Stimulated activated CD8-positive, alpha-beta memory T cell treated with anti-CD3 and anti-CD28 coated beads, Interleukin-4, amount 100 ng/mL, for 1 hour (primary cell): ENCODE measurements at regions not wholly inside any gene's neighbourhood (a gene's known extent, or its start where the extent isn't known, plus 50 kb on each side); places are given as distances from the start of the nearest gene placed in this dataset.
"Not testable (repeated sequence)": the region's sequence is repeated elsewhere in the genome, so short reads cannot be mapped to it uniquely, and the experiment has no call there.

Experiments used
- DNase-seq, 2 donors: peaks; one replicate each; pipeline ENCODE4 v3.0.0-alpha.2; 2020; ENCODE audit warnings: low read depth in 2 of 2, low spot score in 1 of 2

DNA sequence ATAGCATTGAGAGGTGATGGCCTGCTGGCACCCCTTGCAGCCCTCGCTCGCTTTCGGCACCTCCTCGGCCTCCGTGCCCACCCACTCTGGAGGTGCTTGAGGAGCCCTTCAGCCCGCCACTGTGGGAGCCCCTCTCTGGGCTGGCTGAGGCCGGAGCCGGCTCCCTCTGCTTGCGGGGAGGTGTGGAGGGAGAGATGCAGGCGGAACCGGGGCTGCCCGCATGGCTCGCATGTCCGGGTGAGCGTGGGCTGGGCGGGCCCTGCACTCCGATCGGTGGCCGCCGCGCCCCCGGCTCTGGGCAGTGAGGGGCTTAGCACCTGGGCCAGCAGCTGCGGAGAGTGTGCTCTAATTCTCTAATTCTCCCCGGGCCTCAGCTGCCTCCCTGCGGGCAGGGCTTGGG is 101.1 kb downstream of the KIF4B start:
- DNase-seq = no peak

GRCh38 chr5:155116456-155117251 is 103.1 kb downstream of the KIF4B start:
- DNase-seq = no peak

GRCh38 chr5:155125551-155126095 is 112.1 kb downstream of the KIF4B start:
- DNase-seq = no peak

- no peak for DNase-seq
These were observed 113.0 kb downstream of the KIF4B start for GRCh38 chr5:155126573-155126972.

DNA sequence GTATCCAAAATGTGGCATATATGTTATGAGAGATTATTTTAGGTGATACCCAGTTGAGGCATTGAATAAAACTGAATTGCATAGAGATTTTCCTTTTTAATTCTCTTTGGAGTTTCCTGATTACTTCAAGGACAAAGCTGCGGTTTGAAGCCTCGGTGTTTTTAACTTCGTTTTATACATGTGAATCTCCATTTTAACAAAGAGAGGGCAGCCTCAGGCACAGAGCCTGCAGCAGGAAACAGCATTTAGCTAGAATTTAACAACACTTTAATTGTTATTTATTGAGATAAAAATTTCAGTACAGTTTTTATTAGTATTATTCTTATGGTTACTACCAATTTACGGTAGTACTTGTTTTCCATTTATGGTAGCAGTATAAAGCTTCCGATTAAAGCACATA is 114.0 kb downstream of the KIF4B start:
- DNase-seq = no peak

DNA sequence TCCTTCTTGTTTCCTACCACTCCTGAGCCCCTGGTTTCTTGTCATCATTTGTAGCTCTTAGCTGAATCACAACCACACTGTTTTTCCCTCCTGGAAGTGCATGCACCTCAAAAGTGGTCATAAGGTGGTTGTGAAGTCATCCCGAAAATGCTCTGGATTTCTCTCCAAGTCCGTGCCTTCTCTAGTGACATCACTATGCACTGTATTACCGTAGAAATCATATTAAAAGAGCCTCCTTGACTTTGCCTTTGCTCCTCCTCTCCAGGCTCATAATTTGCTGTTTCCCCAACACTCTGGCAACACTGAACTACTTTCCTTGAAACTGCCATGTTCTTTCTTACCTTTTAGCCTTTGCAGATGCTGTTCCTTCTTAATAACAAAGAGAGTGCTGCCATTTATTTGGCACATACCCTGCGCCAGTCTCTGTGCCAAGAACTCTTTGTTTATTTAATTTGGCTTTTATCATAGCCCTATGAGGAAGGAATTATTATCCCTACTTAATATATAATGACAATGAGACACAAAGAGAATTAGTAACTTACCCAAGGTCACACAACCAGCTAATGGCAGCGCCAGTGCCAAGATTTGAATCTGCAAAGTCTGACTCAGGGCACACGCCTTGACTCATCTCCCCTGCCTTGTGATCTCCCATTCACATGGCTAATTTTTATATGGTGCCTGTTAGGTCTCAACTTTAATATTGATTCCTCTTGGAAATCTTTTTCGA is 115.4 kb downstream of the KIF4B start:
- no peak for DNase-seq

- no peak for DNase-seq
These were observed 115.9 kb downstream of the KIF4B start for GRCh38 chr5:155129513-155129880.

- DNase-seq = no peak
These were observed 120.6 kb downstream of the KIF4B start for GRCh38 chr5:155134130-155134529.

DNA sequence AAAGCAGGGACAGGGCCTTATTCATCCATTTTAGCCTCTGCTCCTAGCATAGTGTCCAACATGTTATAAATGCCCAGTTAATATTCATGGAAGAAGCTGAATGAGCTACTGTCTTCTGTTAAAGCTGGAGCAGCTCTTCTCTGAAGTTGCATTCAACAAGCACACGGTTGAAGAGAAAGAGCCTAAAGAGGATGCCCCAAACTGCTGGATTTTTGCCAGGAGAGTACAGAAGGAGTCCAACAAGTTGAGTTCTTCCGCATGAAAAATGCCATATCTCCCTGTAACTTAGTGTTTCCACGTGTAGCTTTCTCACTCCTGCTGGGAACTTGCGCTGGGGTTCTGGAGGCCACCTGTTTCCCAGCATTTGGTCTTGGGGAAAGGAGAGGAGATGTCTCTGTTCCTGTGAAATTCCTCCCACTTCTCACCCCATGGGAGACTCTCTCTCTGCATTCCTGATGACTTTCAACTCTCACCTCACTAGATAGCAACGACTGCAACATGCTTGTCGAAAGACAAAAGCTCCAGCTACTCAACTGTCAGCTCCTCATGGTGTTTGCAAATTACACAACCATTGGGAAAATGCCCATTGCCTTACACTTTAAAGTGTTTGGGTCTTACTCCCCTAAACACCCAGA is 122.8 kb downstream of the KIF4B start:
- no peak for DNase-seq

DNA sequence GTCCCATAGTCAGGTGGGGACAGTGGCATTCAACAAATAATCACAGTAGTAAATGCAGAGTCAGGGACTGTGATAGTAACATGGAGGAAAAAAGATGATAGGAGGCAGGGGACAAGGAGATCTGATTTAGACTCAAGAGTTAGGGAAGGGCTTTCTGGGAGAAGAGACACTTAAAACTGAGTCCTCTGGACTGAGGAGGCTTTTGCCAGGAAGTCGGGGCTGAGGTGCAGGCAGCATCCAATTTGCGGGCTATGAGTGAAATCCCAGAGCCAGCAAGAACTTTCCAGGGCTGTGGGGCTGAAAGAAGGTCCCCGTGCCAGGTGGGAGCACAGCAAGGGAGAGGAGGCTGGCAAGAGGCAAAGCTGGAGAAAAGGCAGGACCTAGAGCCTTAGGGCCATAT is 124.1 kb downstream of the KIF4B start:
- no peak for DNase-seq

DNA sequence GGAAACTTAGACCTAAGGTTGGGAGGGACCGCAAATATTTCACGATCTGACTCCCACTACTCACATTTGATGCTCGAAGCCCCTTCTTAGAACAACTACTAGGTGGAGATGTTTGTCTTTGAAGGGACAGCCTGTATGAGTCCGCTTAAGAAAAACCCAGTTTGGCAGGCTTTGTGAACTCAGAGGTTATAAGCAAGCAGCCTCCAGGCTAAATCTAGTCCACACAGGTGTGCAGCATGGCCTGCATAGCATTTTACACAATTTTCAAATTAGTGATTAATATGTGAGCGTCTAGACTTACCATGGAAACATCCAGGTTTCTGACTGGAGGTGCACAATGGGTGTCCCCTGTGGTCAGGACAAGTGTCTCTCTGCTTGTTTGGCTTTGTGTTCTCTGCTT is 127.1 kb downstream of the KIF4B start:
- DNase-seq = no peak

GRCh38 chr5:155144956-155145355 is 131.4 kb downstream of the KIF4B start:
- DNase-seq = no peak

DNA sequence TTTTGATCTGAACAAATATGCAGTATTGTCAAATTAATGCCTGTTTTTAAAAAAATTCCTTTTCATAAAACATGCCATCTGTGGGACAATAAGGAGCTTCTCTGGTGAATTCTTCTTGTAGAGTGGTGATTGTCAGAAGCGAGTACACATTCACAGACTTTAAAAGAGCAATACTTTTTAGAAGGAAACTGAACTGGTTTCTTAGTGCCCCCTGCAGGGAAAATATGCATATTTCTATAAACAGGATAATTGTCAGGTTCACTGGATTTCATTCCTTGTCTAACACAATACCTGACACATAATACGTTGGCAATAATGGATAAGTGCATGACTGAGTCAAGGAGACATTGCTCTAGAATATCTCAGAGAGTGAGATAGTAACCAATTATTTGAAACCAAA is 133.7 kb downstream of the KIF4B start:
- DNase-seq = no peak

GRCh38 chr5:155148694-155149093 is 135.1 kb downstream of the KIF4B start:
- DNase-seq = no peak

DNA sequence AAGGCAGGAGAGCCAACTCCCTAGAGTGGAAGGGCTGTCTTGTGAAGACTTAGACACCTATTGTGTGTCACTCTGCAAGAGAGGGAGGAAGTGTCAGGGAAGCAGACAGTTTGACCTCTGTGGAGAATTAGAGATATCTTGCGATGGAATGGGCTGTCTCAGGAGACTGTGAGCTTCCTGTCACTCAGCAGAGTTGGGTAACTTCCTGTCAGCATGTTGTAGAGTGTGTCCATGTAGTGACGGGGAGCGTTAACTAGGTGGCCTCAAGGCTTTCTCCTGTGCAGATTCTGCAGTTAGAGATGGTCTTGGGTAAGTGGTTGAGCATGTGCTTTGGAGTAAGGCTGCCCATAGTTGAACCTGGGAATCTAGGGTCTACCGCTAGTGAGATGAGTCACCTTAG is 136.5 kb downstream of the KIF4B start:
- DNase-seq = no peak

DNA sequence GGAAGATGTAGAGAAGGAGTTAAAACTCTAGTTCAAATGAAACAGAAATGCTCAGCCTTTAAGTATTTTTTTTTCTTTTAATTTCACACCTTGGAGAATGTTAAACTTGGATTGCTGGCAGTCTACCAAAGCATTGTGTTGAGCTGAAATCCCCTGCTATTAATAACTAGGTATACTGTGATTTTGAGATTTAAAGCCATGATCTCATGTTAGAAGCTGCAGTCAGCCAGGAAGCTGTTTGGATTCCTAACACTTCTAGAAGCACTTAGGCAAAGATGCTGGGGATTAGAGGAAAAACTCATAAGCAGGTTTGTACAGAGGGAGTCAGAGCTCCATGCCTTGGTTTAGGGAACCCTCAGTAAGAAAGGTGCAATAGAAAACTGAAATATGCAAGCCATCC is 141.4 kb downstream of the KIF4B start:
- no peak for DNase-seq

GRCh38 chr5:155163084-155163483 is 149.5 kb downstream of the KIF4B start:
- DNase-seq = not testable (repeated sequence)

GRCh38 chr5:155167736-155168135 is 154.2 kb downstream of the KIF4B start:
- DNase-seq = no peak

DNA sequence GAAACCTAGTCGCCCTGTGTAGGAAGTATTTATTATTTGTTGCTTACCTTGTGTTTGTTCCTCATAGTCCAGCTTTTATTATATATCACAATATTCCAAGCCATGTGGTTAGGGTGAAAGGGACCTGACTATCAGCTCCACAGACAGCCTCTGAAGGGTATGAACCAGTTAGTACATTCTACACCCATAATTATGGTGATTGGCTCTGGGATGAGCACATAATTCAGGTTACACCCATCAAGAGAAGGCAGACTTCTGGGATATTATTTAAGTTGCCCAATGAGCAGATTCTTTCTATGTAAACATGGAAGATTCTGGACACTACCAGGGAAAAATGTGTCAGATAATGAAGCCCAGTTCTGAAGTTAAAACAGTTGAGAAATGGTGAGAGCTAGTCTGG is 168.0 kb downstream of the KIF4B start:
- no peak for DNase-seq

DNA sequence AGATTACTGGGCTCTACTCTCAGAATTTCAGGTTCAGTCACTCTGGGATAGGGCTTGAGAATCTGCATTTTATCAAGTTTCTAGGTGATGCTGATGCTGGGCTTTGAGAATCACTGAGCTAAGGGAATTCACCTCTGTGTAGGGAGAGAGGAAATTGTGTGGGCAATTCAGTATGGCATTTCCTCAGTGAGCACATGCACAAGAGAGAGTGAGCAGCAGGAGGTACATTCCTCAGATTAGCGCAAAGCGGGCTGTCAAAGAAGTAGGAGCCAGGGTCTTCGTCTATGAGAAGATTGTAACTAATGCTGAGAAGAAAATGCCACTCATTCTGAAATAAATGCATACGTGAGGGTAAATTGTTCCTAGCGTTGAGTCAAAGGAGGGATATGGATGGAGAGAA is 175.9 kb downstream of the KIF4B start:
- no peak for DNase-seq

GRCh38 chr5:155189981-155190380 is 176.4 kb downstream of the KIF4B start:
- no peak for DNase-seq

GRCh38 chr5:155193029-155193428 is 179.5 kb downstream of the KIF4B start:
- DNase-seq = no peak
